ENCODE measurements at regions not wholly inside any gene's neighbourhood (a gene's known extent, or its start where the extent isn't known, plus 50 kb on each side); places are given as distances from the start of the nearest gene placed in this dataset.

DNA sequence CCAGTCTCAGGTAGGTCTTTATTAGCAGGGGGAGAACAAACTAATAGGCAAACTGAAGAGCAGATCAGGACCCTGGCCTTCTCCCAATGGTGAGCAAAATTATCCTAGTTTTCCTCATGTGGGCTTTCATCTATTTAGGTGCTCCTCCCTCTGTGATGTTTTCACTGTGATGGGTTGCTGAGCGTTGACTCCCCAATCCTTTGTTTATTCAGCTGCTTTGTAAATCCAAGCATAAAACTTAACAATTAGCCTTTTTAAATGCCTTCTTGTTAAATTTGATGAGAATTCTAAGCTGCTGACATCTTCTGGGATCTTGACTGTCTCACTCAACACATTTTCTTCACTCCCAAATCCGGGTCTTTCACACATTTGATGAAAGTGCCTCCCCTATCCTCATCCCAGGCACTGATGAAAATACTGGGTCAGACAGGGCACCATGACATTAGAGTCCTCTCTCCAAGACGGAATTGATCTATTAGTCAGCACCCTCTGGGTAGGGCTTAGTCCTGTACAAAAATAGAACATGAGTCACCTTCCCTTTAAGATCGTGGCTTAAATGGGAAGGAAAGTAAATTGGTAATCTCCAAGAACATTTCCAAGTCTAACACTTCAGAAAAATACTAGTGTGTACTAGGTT is 199.3 kb upstream of the ISX start:
- TF ChIP-seq POLR2A (IDR thresholded peaks at IDR 0.05) (no peak), CTCF (IDR thresholded peaks at IDR 0.05) (no peak)

Measured in testis (tissue), 2 donors.